A549 (cell line): ENCODE measurements at regions not wholly inside any gene's neighbourhood (a gene's known extent, or its start where the extent isn't known, plus 50 kb on each side); places are given as distances from the start of the nearest gene placed in this dataset.
A peak's percentile ranks its signal among the peaks of the same experiment; 100 is the strongest.

ENCODE experiments used
- ATAC-seq, 2 experiments: fragments of 200-7000 bp in 1 of 2; fragments of >200 bp in 1 of 2; cut with Nextera tagmentation in 1 of 2; cut with Tn5 transposase in 1 of 2; 3 replicates each; pipeline versions ENCODE4 v1.8.0 to v1.9.1; 2018 to 2020; ENCODE audit warnings: mild to moderate bottlenecking in 1 of 2, moderate library complexity in 1 of 2
- CTCF ChIA-PET: fragments of 300-600 bp; sonication (Branson Sonifier 250); formaldehyde crosslinking; extraction: SDS; loops from one replicate; lab custom pipeline; 2021; ENCODE audit warnings: antibody characterized with exemption, inconsistent platforms; lab: Yijun Ruan, JAX
- POLR2A ChIA-PET: fragments of 350-600 bp; formaldehyde crosslinking; extraction: SDS; loops from one replicate; lab custom pipeline; 2021; ENCODE audit warnings: antibody characterized with exemption, inconsistent platforms; lab: Yijun Ruan, JAX
- DNase-seq, 2 experiments: peaks; one replicate each; pipeline versions ENCODE4 v3.0.0 to v3.0.0-alpha.2; 2011 to 2016; ENCODE audit warnings: low read depth in 1 of 2, low spot score in 1 of 2
- FAIRE-seq: peaks from 2 replicates; lab custom pipeline; 2011; peaks lifted over from hg19 to GRCh38; lab: Jason Lieb, UNC
- H3K27ac ChIP-seq, 2 experiments: fragments of >200 bp; sonication (Bioruptor Twin); formaldehyde crosslinking; 3 replicates each; pipeline ENCODE4 v1.5.1; 2016 to 2017
- H3K4me1 ChIP-seq: fragments of >200 bp; sonication (Bioruptor Twin); formaldehyde crosslinking; 3 replicates; pipeline ENCODE4 v1.6.1; 2016
- H3K4me2 ChIP-seq: fragments of >200 bp; sonication (Bioruptor Twin); formaldehyde crosslinking; 3 replicates; pipeline ENCODE4 v1.6.1; 2016
- H3K4me3 ChIP-seq: fragments of >200 bp; sonication (Bioruptor Twin); formaldehyde crosslinking; 3 replicates; pipeline ENCODE4 v1.5.1; 2016
- H3K9me3 ChIP-seq: fragments of >200 bp; sonication (Bioruptor Twin); formaldehyde crosslinking; 3 replicates; pipeline ENCODE4 v1.6.1; 2016
- BHLHE40 ChIP-seq: IDR thresholded peaks from 2 replicates; pipeline ENCODE4 v1.6.1; 2012; ENCODE audit warnings: low read depth, low read length, inconsistent platforms
- CBX2 ChIP-seq: fragments of 200-600 bp; sonication (generic); IDR thresholded peaks from 2 replicates; pipeline ENCODE4 v1.6.1; 2016; ENCODE audit warnings: low read depth, mild to moderate bottlenecking, borderline replicate concordance
- CEBPB ChIP-seq, 2 experiments: fragments of >200 bp in 1 of 2; sonication (Bioruptor Twin) in 1 of 2; formaldehyde crosslinking in 1 of 2; IDR thresholded peaks; 2 replicates each; pipeline ENCODE4 v1.6.1; 2012 to 2016
- CHD2 ChIP-seq: fragments of 150-350 bp; IDR thresholded peaks from 2 replicates; pipeline ENCODE4 v1.6.1; 2014; ENCODE audit warnings: low read length; ENCODE audit not compliant: partially characterized antibody
- CHD4 ChIP-seq: fragments of 200-600 bp; sonication (generic); IDR thresholded peaks from 2 replicates; pipeline ENCODE4 v1.6.1; 2016; ENCODE audit warnings: antibody characterized with exemption, mild to moderate bottlenecking, borderline replicate concordance
- EHF ChIP-seq: fragments of 250-450 bp; sonication (Bioruptor Pico); IDR thresholded peaks from 2 replicates; pipeline ENCODE4 v1.5.0; 2020; ENCODE audit warnings: mild to moderate bottlenecking
- EP300 ChIP-seq, 2 experiments: fragments of >200 bp; sonication (Bioruptor Twin); formaldehyde crosslinking; IDR thresholded peaks; 2 replicates in 1 of 2; 3 replicates in 1 of 2; pipeline ENCODE4 v1.6.1; 2016 to 2017
- FOSL2 ChIP-seq, 2 experiments: fragments of 450-650 bp in 1 of 2; fragments of >200 bp in 1 of 2; sonication (Bioruptor Twin) in 1 of 2; formaldehyde crosslinking; IDR thresholded peaks; 2 replicates each; pipeline versions ENCODE4 v1.5.0 to v1.6.1; 2016 to 2020; ENCODE audit warnings: mild to moderate bottlenecking in 1 of 2, moderate library complexity in 1 of 2
- FOXS1 ChIP-seq: fragments of 250-450 bp; sonication (Bioruptor Pico); IDR thresholded peaks from 2 replicates; pipeline ENCODE4 v1.5.0; 2020; ENCODE audit warnings: mild to moderate bottlenecking, moderate library complexity
- HDAC2 ChIP-seq: fragments of 200-600 bp; sonication (generic); IDR thresholded peaks from 2 replicates; pipeline ENCODE4 v1.6.1; 2016
- HES2 ChIP-seq: fragments of >200 bp; sonication (Bioruptor Twin); formaldehyde crosslinking; IDR thresholded peaks from 2 replicates; pipeline ENCODE4 v1.6.1; 2016
- HEYL ChIP-seq: fragments of 250-450 bp; sonication (Bioruptor Pico); IDR thresholded peaks from 2 replicates; pipeline ENCODE4 v1.8.0; 2021; ENCODE audit warnings: mild to moderate bottlenecking, moderate library complexity
- JUN ChIP-seq, 2 experiments: fragments of >200 bp; sonication (Bioruptor Twin); formaldehyde crosslinking; IDR thresholded peaks; 2 replicates in 1 of 2; 3 replicates in 1 of 2; pipeline ENCODE4 v1.6.1; 2016 to 2017
- JUNB ChIP-seq: fragments of >200 bp; sonication (Bioruptor Twin); formaldehyde crosslinking; IDR thresholded peaks from 2 replicates; pipeline ENCODE4 v1.6.1; 2016
- MAFK ChIP-seq: fragments of 450-650 bp; IDR thresholded peaks from 2 replicates; pipeline ENCODE4 v1.6.1; 2014; ENCODE audit not compliant: partially characterized antibody
- NFE2L2 ChIP-seq: fragments of 150-350 bp; conservative IDR thresholded peaks from 2 replicates; pipeline ENCODE4 v1.6.1; 2014; ENCODE audit warnings: low read length
- NR3C1 ChIP-seq: fragments of >200 bp; sonication (Bioruptor Twin); formaldehyde crosslinking; IDR thresholded peaks from 3 replicates; pipeline ENCODE4 v1.6.1; 2017
- POLR2A ChIP-seq: IDR thresholded peaks from 2 replicates; pipeline ENCODE4 v1.6.1; 2012; ENCODE audit warnings: mild to moderate bottlenecking, low read length
- POLR2AphosphoS2 ChIP-seq: conservative IDR thresholded peaks from 2 replicates; pipeline ENCODE4 v1.6.1; 2012; ENCODE audit warnings: low read length, improper control_type of control experiment, inconsistent platforms
- RCOR1 ChIP-seq: fragments of 150-350 bp; IDR thresholded peaks from 2 replicates; pipeline ENCODE4 v1.6.1; 2014; ENCODE audit warnings: antibody characterized with exemption, low read length, low read depth
- SMC3 ChIP-seq: fragments of >200 bp; sonication (Bioruptor Twin); formaldehyde crosslinking; IDR thresholded peaks from 3 replicates; pipeline ENCODE4 v1.6.1; 2018; ENCODE audit warnings: inconsistent platforms
- SREBF2 ChIP-seq: fragments of 450-650 bp; IDR thresholded peaks from 2 replicates; pipeline ENCODE4 v1.6.1; 2014; ENCODE audit warnings: mild to moderate bottlenecking, moderate library complexity
- TFCP2L1 ChIP-seq: fragments of 250-450 bp; sonication (Bioruptor Pico); IDR thresholded peaks from 2 replicates; pipeline ENCODE4 v1.5.0; 2021; ENCODE audit warnings: mild to moderate bottlenecking
- TP53 ChIP-seq: fragments of 250-450 bp; sonication (Bioruptor Pico); IDR thresholded peaks from 2 replicates; pipeline ENCODE4 v1.5.0; 2021; ENCODE audit warnings: mild to moderate bottlenecking, moderate library complexity
- ZFP36 ChIP-seq: fragments of 450-650 bp; IDR thresholded peaks from 2 replicates; pipeline ENCODE4 v1.6.1; 2014; ENCODE audit warnings: borderline replicate concordance; ENCODE audit not compliant: partially characterized antibody
- ZNF302 ChIP-seq: fragments of 250-450 bp; sonication (Bioruptor Pico); IDR thresholded peaks from 2 replicates; pipeline ENCODE4 v1.9.0; 2021; ENCODE audit warnings: inconsistent platforms, mild to moderate bottlenecking, moderate library complexity
- WGBS: methylation state at CpG from one replicate; pipeline ENCODE4 v1.1.6; 2017; ENCODE audit errors: missing lambda C conversion rate; 5-methylcytosine and 5-hydroxymethylcytosine counted together
- TF ChIP-seq, protein P1 (sequence below): fragments of 250-450 bp; sonication (Bioruptor Pico); IDR thresholded peaks from 2 replicates; pipeline ENCODE4 v1.5.0; 2020; ENCODE audit warnings: low read depth, mild to moderate bottlenecking, moderate library complexity
- TF ChIP-seq, protein P2 (sequence below): IDR thresholded peaks from 2 replicates; pipeline ENCODE4 v1.6.1; 2012; ENCODE audit warnings: low read depth, borderline replicate concordance

GRCh38 chr1:87869567-87869966 lies 540.9 kb downstream of the LMO4 start (continued):
- TF ChIP-seq TFCP2L1 (CRISPR knock-in tag) (no peak), JUNB (peak; percentile 32; the same call in 1 of the 2 replicates), CBX2 (no peak), JUN (IDR thresholded peaks at IDR 0.05) (no peak), CEBPB (IDR thresholded peaks at IDR 0.05) (peak in 1 of 2 experiments; percentile 58; a peak in 1 of 4 replicates), FOSL2 (IDR thresholded peaks at IDR 0.05) (no peak), FOSL2 (CRISPR knock-in tag; IDR thresholded peaks at IDR 0.05) (peak; percentile 51), SREBF2 (no peak), SMC3 (no peak), POLR2AphosphoS2 (no peak)
- TF ChIP-seq, protein P1, sequence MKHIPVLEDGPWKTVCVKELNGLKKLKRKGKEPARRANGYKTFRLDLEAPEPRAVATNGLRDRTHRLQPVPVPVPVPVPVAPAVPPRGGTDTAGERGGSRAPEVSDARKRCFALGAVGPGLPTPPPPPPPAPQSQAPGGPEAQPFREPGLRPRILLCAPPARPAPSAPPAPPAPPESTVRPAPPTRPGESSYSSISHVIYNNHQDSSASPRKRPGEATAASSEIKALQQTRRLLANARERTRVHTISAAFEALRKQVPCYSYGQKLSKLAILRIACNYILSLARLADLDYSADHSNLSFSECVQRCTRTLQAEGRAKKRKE (CRISPR knock-in tag), result no peak
- TF ChIP-seq, all 56 proteins: peak for 5

- Histone ChIP-seq H3K4me3 (no peak overlapping the region), H3K27ac (no peak overlapping the region), H3K4me1 (peaks cover 11% of the 10 kb centered on the region; the same call in 2 of the 3 replicates), H3K4me2 (no peak overlapping the region), H3K9me3 (no peaks in the 10 kb centered on the region)
- no peak for FAIRE-seq
- no peak for ATAC-seq
- ChIA-PET POLR2A (no interaction called here), CTCF (no interaction called here)
- 100% methylated on average over 2 of the region's 2 CpGs for WGBS
- TF ChIP-seq CHD2 (no peak), TP53 (CRISPR knock-in tag) (no peak), ZFP36 (no peak), CBX2 (no peak), BHLHE40 (no peak), NFE2L2 (no peak), TFCP2L1 (CRISPR knock-in tag) (no peak), EHF (CRISPR knock-in tag) (no peak), RCOR1 (no peak), FOXS1 (CRISPR knock-in tag) (no peak), HDAC2 (no peak), HEYL (CRISPR knock-in tag) (no peak), CHD4 (no peak), NR3C1 (no peak)
- TF ChIP-seq, protein P2, sequence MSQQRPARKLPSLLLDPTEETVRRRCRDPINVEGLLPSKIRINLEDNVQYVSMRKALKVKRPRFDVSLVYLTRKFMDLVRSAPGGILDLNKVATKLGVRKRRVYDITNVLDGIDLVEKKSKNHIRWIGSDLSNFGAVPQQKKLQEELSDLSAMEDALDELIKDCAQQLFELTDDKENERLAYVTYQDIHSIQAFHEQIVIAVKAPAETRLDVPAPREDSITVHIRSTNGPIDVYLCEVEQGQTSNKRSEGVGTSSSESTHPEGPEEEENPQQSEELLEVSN, result no peak
- no peak for DNase-seq
Observed at GRCh38 chr1:87872189-87872588, 543.5 kb downstream of the LMO4 start.

DNA sequence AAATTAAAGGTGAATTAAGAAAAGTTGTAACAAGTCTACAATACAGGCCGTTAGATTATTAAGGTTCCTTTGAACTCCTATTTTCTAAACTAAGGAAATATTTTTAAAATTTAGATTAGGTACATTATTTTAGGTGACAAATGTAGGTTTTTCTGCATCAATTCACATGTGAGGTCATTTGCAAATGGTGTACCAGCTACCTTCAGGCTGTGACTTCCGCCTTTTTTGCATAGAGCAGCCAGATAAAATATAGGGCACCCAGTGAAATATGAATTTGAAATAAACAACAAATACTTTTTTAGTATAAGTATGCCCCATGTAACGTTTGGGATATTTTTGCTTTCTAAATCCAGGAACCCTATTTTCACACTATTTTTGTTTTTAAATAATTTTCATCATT lies 544.0 kb downstream of the LMO4 start:
- no peak overlapping the region for H3K4me2 ChIP-seq
- H3K27ac ChIP-seq, result no peak overlapping the region
- H3K4me3 ChIP-seq, result no peak overlapping the region
- ATAC-seq (no peak), DNase-seq (no peak), FAIRE-seq (no peak)
- no peaks in the 10 kb centered on the region for H3K9me3 ChIP-seq
- 80% methylated on average over 3 of the region's 3 CpGs for WGBS
- ChIA-PET POLR2A (no interaction called here), CTCF (no interaction called here)
- H3K4me1 ChIP-seq, result peaks cover 11% of the 10 kb centered on the region; the same call in 2 of the 3 replicates
- TF ChIP-seq HES2 (no peak), POLR2AphosphoS2 (no peak), ZNF302 (no peak), MAFK (no peak), POLR2A (no peak), EP300 (IDR thresholded peaks at IDR 0.05) (no peak)
